HCT116 (cell line): ENCODE measurements at regions not wholly inside any gene's neighbourhood (a gene's known extent, or its start where the extent isn't known, plus 50 kb on each side); places are given as distances from the start of the nearest gene placed in this dataset.

Experiments used
- CEBPB ChIP-seq: IDR thresholded peaks from 2 replicates; pipeline ENCODE4 v1.6.1; 2012; ENCODE audit warnings: low read depth
- CTCF ChIP-seq, 3 experiments: fragments of 200-600 bp in 1 of 3; sonication (generic) in 1 of 3; IDR thresholded peaks in 2 of 3; conservative IDR thresholded peaks in 1 of 3; 2 replicates each; pipeline ENCODE4 v1.5.1; 2012 to 2017; ENCODE audit warnings: low read depth in 2 of 3, low read length in 2 of 3, antibody characterized with exemption in 1 of 3, borderline replicate concordance in 1 of 3, control low read depth in 1 of 3, mild to moderate bottlenecking in 1 of 3, mixed read lengths in 1 of 3, mixed run types in 1 of 3, moderate library complexity in 1 of 3; ENCODE audit not compliant: insufficient read depth in 1 of 3
- EGR1 ChIP-seq: IDR thresholded peaks from 2 replicates; pipeline ENCODE4 v1.6.1; 2012; ENCODE audit warnings: low read depth
- EZH2 ChIP-seq: fragments of 200-600 bp; sonication (generic); IDR thresholded peaks from 2 replicates; pipeline ENCODE4 v1.6.1; 2017; ENCODE audit warnings: antibody characterized with exemption, mixed run types
- MAX ChIP-seq: IDR thresholded peaks from 2 replicates; pipeline ENCODE4 v1.6.1; 2012
- POLR2A ChIP-seq: IDR thresholded peaks from 2 replicates; pipeline ENCODE4 v1.7.0; 2011; ENCODE audit warnings: borderline replicate concordance; ENCODE audit not compliant: insufficient read depth, insufficient read length; ENCODE audit errors: extremely low read depth
- POLR2AphosphoS5 ChIP-seq: IDR thresholded peaks from 2 replicates; pipeline ENCODE4 v1.6.1; 2011; ENCODE audit warnings: mild to moderate bottlenecking, low read depth, low read length, moderate library complexity
- RAD21 ChIP-seq: IDR thresholded peaks from 2 replicates; pipeline ENCODE4 v1.6.1; 2012; ENCODE audit warnings: low read depth, mild to moderate bottlenecking
- SIN3A ChIP-seq: IDR thresholded peaks from 2 replicates; pipeline ENCODE4 v1.6.1; 2012; ENCODE audit warnings: low read depth
- SRF ChIP-seq: IDR thresholded peaks from 2 replicates; pipeline ENCODE4 v1.6.1; 2012; ENCODE audit warnings: low read depth
- TCF7L2 ChIP-seq: IDR thresholded peaks from 2 replicates; pipeline ENCODE4 v1.7.0; 2011; ENCODE audit warnings: borderline replicate concordance, inconsistent platforms; ENCODE audit not compliant: insufficient read depth, insufficient read length; ENCODE audit errors: extremely low read depth
- ZBTB33 ChIP-seq: IDR thresholded peaks from 2 replicates; pipeline ENCODE4 v1.6.1; 2011; ENCODE audit warnings: mild to moderate bottlenecking, low read length, moderate library complexity; ENCODE audit not compliant: insufficient replicate concordance; ENCODE audit errors: extremely low read depth
- ZFX ChIP-seq: fragments of 450-650 bp; IDR thresholded peaks from 2 replicates; pipeline ENCODE4 v1.6.1; 2017
- ZNF274 ChIP-seq: fragments of 200-500 bp; sonication (Bioruptor generic); IDR thresholded peaks from 2 replicates; pipeline ENCODE4 v1.6.1; 2014; ENCODE audit warnings: mild to moderate bottlenecking, low read depth, low read length, inconsistent platforms

GRCh38 chr2:83063933-83064332 lies 1395.1 kb downstream of the SUCLG1 start:
- no peak for TF ChIP-seq EZH2
- TF ChIP-seq EGR1 = no peak
- no peak for TF ChIP-seq ZNF274
- TF ChIP-seq POLR2A = no peak
- TF ChIP-seq ZBTB33 = no peak
- no peak for TF ChIP-seq TCF7L2
- no peak for TF ChIP-seq CTCF (IDR thresholded peaks at IDR 0.05 in 2 of 3, conservative IDR thresholded peaks at IDR 0.05 in 1 of 3; ENCODE audit: borderline replicate concordance in 1 of 3, insufficient read depth in 1 of 3, low read depth in 2 of 3, low read length in 2 of 3)
- no peak for TF ChIP-seq ZFX
- no peak for TF ChIP-seq MAX
- TF ChIP-seq SRF = no peak
- no peak for TF ChIP-seq POLR2AphosphoS5
- TF ChIP-seq SIN3A = no peak
- no peak for TF ChIP-seq RAD21
- no peak for TF ChIP-seq CEBPB
